Suprapubic skin (tissue), 4 donors: ENCODE measurements at regions not wholly inside any gene's neighbourhood (a gene's known extent, or its start where the extent isn't known, plus 50 kb on each side); places are given as distances from the start of the nearest gene placed in this dataset.

Source experiments
- DNase-seq, 2 donors: peaks; one replicate each; pipeline ENCODE4 v3.0.0-alpha.2; 2019; ENCODE audit warnings: low spot score in 2 of 2
- H3K27ac ChIP-seq: fragments of 200-600 bp; sonication (generic); one replicate; pipeline ENCODE4 v1.5.1; 2019
- H3K27me3 ChIP-seq: fragments of 200-600 bp; sonication (generic); one replicate; pipeline ENCODE4 v1.5.1; 2019
- H3K36me3 ChIP-seq: fragments of 200-600 bp; sonication (generic); one replicate; pipeline ENCODE4 v1.5.1; 2019
- H3K4me1 ChIP-seq: fragments of 200-600 bp; sonication (generic); one replicate; pipeline ENCODE4 v1.5.1; 2019
- H3K4me3 ChIP-seq: fragments of 200-600 bp; sonication (generic); one replicate; pipeline ENCODE4 v1.5.1; 2019; ENCODE audit warnings: mild to moderate bottlenecking
- H3K9me3 ChIP-seq: fragments of 200-600 bp; sonication (generic); one replicate; pipeline ENCODE4 v1.5.1; 2019
- CTCF ChIP-seq, 2 donors: fragments of 200-600 bp in 1 of 2; fragments of 450-650 bp in 1 of 2; sonication (generic) in 1 of 2; IDR thresholded peaks; one replicate each; pipeline ENCODE4 v1.5.1; 2016 to 2019; ENCODE audit warnings: antibody characterized with exemption in 2 of 2, mild to moderate bottlenecking in 1 of 2, moderate library complexity in 1 of 2
- EP300 ChIP-seq: sonication (generic); formaldehyde crosslinking; IDR thresholded peaks from one replicate; pipeline ENCODE4 v1.6.1; 2017; ENCODE audit warnings: antibody characterized with exemption
- POLR2A ChIP-seq, 2 donors: fragments of 450-650 bp; IDR thresholded peaks; one replicate each; pipeline ENCODE4 v1.6.1; 2017; ENCODE audit warnings: antibody characterized with exemption in 2 of 2, mild to moderate bottlenecking in 2 of 2, moderate library complexity in 2 of 2
- POLR2AphosphoS5 ChIP-seq, 3 donors: sonication (generic); formaldehyde crosslinking; IDR thresholded peaks; one replicate each; pipeline ENCODE4 v1.6.1; 2017; ENCODE audit warnings: antibody characterized with exemption in 3 of 3
- WGBS: methylation state at CpG from one replicate; pipeline ENCODE4 v1.1.5; 2018; 5-methylcytosine and 5-hydroxymethylcytosine counted together

DNA sequence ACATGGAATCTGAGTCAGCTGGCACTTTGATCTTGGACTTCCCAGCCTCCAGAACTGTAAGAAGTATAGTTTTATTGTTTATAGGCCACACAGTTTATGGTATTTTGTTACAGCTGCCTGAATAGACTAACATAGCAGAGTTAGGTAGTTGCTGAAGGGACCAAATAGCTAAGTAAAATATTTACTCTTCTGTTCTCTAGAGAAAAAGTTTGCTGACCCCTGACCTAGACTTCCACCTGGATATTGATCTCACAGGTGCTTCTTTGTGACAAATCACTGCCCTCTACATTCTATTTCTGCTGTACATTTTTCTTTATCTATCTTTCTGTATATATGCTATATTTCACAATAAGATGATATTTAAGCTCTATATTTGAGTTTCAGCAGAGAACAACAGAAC lies 212.5 kb downstream of the CSNK2A3 start:
- DNase-seq: no peak
- Histone ChIP-seq H3K4me1 (peaks cover 14% of the 10 kb centered on the region), H3K36me3 (no peaks in the 10 kb centered on the region), H3K27ac (no peak overlapping the region), H3K4me3 (no peak overlapping the region), H3K9me3 (no peaks in the 10 kb centered on the region), H3K27me3 (no peaks in the 10 kb centered on the region)
- TF ChIP-seq POLR2AphosphoS5 (IDR thresholded peaks at IDR 0.05) (no peak), EP300 (no peak), CTCF (IDR thresholded peaks at IDR 0.05) (no peak), POLR2A (IDR thresholded peaks at IDR 0.05) (no peak)

- WGBS: 33% methylated on average over 1 of the region's 1 CpG
These were observed 215.7 kb downstream of the CSNK2A3 start for GRCh38 chr11:11137339-11137738.

DNA sequence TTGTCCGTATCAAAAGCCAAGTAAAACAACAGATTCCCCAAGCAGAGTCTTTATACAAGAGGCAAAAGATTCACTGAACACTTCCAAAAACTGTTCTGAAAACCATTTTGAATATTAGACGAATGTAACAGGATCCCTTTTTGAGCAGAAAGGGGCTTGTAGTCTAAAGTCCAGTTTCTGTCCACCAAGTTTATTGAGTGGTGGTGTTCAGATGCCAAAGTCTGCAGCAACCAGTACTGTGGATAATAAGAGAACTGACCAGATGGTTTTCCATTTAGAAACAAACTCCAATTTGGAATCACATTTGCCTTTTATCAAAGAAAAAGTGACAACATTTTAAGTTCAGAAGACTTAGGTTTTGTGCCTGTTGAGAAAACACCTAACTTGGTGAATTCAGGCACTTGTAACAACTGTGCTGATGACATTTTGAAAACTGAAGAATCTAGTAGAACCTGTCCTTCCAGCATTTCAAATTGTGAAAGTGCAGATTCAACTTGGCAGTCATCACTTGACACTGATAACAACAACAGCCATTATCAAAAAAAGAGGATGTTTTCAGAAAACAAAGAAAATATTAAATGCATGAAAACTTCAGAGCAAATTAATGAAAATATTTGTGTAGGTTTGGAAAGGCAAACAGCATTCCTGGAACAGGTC lies 217.1 kb downstream of the CSNK2A3 start:
- 52% methylated on average over 2 of the region's 2 CpGs for WGBS
- Histone ChIP-seq H3K9me3 (no peaks in the 10 kb centered on the region), H3K4me1 (peaks cover 11% of the 10 kb centered on the region), H3K27me3 (no peaks in the 10 kb centered on the region), H3K27ac (peak overlapping the region; percentile 72), H3K4me3 (no peak overlapping the region), H3K36me3 (no peaks in the 10 kb centered on the region)
- no peak for DNase-seq
- no peak for TF ChIP-seq EP300
- no peak for TF ChIP-seq POLR2AphosphoS5 (IDR thresholded peaks at IDR 0.05)
- no peak for TF ChIP-seq CTCF (IDR thresholded peaks at IDR 0.05)
- no peak for TF ChIP-seq POLR2A (IDR thresholded peaks at IDR 0.05)

More at GRCh38 chr11:11137339-11137738, 215.7 kb downstream of the CSNK2A3 start:
- Histone ChIP-seq H3K4me1 (peaks cover 14% of the 10 kb centered on the region), H3K4me3 (no peak overlapping the region), H3K9me3 (no peaks in the 10 kb centered on the region), H3K27me3 (no peaks in the 10 kb centered on the region), H3K36me3 (no peaks in the 10 kb centered on the region), H3K27ac (no peak overlapping the region)
- TF ChIP-seq POLR2A (IDR thresholded peaks at IDR 0.05): no peak
- DNase-seq: no peak

DNA sequence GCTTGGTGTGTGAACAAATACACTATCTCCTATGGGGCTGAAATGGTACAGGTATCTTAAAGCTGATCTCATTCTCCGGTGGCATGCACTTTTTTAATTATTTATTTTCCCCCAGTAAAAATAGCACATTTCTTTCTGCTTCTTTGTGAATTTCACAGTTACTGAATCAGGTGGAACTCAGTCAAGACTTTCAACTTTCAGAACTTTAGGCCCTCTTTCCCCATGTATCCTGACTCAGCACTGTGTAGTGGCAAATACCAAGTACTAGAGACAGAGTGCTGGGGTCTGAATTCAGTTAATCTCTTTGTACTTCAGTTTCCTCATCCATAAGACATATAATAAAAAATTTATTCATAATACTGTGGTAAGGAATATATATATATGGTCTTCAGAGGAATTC lies 223.9 kb downstream of the CSNK2A3 start:
- no peak overlapping the region for H3K4me3 ChIP-seq
- DNase-seq: no peak
- no peaks in the 10 kb centered on the region for H3K9me3 ChIP-seq
- no peaks in the 10 kb centered on the region for H3K36me3 ChIP-seq
- H3K27me3 ChIP-seq: no peaks in the 10 kb centered on the region
- 94% methylated on average over 1 of the region's 1 CpG for WGBS
- TF ChIP-seq POLR2A (IDR thresholded peaks at IDR 0.05) (no peak), EP300 (no peak), CTCF (IDR thresholded peaks at IDR 0.05) (no peak), POLR2AphosphoS5 (IDR thresholded peaks at IDR 0.05) (no peak)
- no peak overlapping the region for H3K27ac ChIP-seq
- H3K4me1 ChIP-seq: no peaks in the 10 kb centered on the region

DNA sequence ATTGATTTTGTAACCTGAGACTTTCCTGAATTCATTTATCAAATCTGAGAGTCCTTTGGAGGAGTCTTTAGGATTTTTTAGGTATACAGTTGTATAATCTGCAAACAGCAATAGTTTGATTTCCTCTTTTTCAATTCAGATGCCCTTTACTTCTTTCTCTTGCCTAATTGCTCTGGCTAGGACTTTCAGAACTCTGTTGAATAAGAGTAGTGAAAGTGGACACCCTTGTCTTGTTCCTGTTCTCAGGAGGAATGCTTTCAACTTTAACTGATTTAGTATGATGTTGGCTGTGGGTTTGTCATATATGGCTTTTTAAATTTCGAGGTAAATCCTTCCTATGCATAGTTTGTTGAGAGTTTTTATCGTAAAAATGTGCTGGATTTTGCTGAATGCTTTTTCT lies 227.4 kb downstream of the CSNK2A3 start:
- TF ChIP-seq POLR2A (IDR thresholded peaks at IDR 0.05) (no peak), CTCF (IDR thresholded peaks at IDR 0.05) (no peak), EP300 (no peak), POLR2AphosphoS5 (IDR thresholded peaks at IDR 0.05) (no peak)
- H3K4me3 ChIP-seq: no peak overlapping the region
- no peaks in the 10 kb centered on the region for H3K9me3 ChIP-seq
- no peak for DNase-seq
- H3K4me1 ChIP-seq: no peaks in the 10 kb centered on the region
- no peaks in the 10 kb centered on the region for H3K36me3 ChIP-seq
- H3K27me3 ChIP-seq: no peaks in the 10 kb centered on the region
- no peak overlapping the region for H3K27ac ChIP-seq
- WGBS: 86% methylated on average over 2 of the region's 2 CpGs

- no peaks in the 10 kb centered on the region for H3K27me3 ChIP-seq
- no peak for TF ChIP-seq POLR2AphosphoS5 (IDR thresholded peaks at IDR 0.05)
- no peak for TF ChIP-seq CTCF (IDR thresholded peaks at IDR 0.05)
- no peak for TF ChIP-seq EP300
- no peak for TF ChIP-seq POLR2A (IDR thresholded peaks at IDR 0.05)
- H3K27ac ChIP-seq: no peak overlapping the region
- H3K4me1 ChIP-seq: no peaks in the 10 kb centered on the region
- no peak for DNase-seq
- no peaks in the 10 kb centered on the region for H3K36me3 ChIP-seq
- WGBS: 92% methylated on average over 1 of the region's 1 CpG
- H3K9me3 ChIP-seq: no peaks in the 10 kb centered on the region
- H3K4me3 ChIP-seq: no peak overlapping the region
These were observed 230.3 kb downstream of the CSNK2A3 start for GRCh38 chr11:11122749-11123148.
